OCI-M1 (cell line): ENCODE measurements at regions not wholly inside any gene's neighbourhood (a gene's known extent, or its start where the extent isn't known, plus 50 kb on each side); places are given as distances from the start of the nearest gene placed in this dataset.
"Not testable (repeated sequence)": the region's sequence is repeated elsewhere in the genome, so short reads cannot be mapped to it uniquely, and the experiment has no call there.

Experiments used
- DNase-seq: peaks from one replicate; lab custom pipeline; 2025; lab: John Stamatoyannopoulos, UW

- DNase-seq: no peak
Observed at GRCh38 chr11:69572233-69572860, 68.6 kb upstream of the CCND1 start.

GRCh38 chr11:69572861-69573260 is 68.1 kb upstream of the CCND1 start:
- no peak for DNase-seq

- DNase-seq: no peak
Observed at GRCh38 chr11:69573761-69574607, 67.0 kb upstream of the CCND1 start.

GRCh38 chr11:69574608-69575255 is 66.2 kb upstream of the CCND1 start:
- DNase-seq: no peak

DNA sequence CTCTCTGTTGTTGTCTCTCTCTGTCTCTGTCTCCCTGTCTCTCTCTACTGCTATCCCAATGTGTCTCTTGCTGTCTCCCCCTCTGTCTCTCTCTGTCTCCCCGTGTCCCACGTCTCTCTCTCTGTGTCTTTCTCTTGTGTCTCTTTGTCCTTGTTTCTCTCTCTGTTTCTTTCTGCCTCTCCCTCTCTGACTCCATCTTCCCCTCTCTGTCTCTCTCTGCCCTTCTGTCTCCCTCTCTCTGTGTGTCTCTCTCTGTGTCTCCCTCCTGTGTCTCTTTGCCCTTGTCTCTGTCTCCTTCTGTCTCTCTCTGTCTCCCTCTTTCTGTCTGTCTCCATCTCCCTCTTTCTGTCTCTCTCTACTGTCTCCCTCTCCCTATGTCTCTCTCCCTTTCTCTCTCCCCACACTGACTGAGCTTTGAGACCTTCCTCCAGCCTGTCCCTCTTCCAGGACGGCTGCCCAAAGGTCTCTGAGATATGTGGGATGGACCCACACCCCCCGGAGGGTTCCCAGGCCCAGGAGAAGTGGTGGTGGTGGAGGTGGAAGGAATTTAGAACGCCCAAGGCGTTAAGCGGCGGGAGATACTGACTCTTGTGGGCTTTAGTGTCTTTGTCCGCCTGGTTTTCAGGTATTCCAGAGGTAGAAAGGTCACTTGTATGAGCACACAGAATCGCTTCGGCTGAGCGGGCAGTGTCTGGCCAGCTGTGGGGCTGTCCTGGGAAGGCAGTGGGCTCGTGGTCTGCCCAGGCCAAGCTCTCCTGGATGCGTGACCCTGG is 65.5 kb upstream of the CCND1 start:
- no peak for DNase-seq

- peak; percentile 95 for DNase-seq
Observed at GRCh38 chr11:69576069-69576782, 64.7 kb upstream of the CCND1 start.

DNA sequence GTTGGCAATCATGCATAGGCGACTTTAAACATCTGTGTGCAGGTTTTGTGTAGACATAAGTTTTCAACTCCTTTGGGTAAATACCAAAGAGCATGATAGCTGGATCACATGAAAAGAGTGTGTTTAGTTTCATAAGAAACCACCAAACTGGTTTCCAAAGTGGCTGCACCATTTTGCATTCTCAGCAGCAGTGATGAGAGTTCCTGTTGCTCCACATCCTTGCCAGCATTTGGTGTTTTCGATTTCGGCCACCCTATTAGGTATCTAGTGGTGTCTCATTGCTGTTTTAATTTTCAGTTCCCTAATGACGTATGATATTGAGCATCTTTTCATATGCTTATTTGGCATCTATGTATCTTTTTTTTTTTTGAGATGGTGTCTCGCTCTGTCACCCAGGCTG is 62.8 kb upstream of the CCND1 start:
- DNase-seq: no peak

DNA sequence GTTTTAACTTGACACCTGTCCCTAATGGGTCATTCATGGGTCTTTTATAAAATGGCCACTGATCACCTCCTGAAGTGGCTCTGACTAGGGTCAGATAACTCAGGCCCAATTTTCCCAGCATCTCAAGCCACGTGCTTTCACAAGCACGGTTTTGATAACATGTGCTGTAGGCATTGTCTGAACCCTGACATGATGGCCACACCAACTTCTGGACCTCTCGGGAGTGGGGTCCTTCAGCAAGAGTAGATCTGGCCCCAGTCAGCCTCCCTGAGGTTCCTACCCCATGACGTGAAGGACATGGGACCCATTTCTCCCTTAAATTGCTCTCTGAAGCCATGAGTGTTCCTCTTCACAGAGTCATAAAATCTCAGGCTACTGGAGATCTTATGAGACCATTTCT is 60.4 kb upstream of the CCND1 start:
- DNase-seq: no peak

- DNase-seq: no peak
Observed at GRCh38 chr11:69582756-69583467, 58.0 kb upstream of the CCND1 start.

GRCh38 chr11:69584160-69584559 is 56.8 kb upstream of the CCND1 start:
- DNase-seq: no peak

GRCh38 chr11:69585385-69585784 is 55.6 kb upstream of the CCND1 start:
- no peak for DNase-seq

- no peak for DNase-seq
Observed at GRCh38 chr11:69587454-69588090, 53.4 kb upstream of the CCND1 start.

- no peak for DNase-seq
Observed at GRCh38 chr11:69588270-69588669, 52.7 kb upstream of the CCND1 start.

DNA sequence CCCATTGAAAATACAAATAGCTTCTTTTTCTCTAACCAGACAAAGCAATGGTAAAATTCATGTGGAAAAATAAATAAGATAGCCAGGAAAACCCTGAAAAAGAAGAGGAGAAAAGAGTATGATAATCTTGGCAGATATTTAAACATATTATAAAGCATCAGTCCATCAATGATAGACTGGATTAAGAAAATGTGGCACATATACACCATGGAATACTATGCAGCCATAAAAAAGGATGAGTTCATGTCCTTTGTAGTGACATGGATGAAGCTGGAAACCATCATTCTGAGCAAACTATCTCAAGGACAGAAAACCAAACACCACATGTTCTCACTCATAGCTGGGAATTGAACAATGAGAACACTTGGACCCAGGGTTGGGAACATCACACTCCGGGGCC is 50.9 kb upstream of the CCND1 start:
- not testable (repeated sequence) for DNase-seq
